Activated naive CD8-positive, alpha-beta T cell (primary cell): ENCODE measurements at regions not wholly inside any gene's neighbourhood (a gene's known extent, or its start where the extent isn't known, plus 50 kb on each side); places are given as distances from the start of the nearest gene placed in this dataset.
"Not testable (repeated sequence)": the region's sequence is repeated elsewhere in the genome, so short reads cannot be mapped to it uniquely, and the experiment has no call there.

ENCODE experiments used
- H3K27ac Mint-ChIP-seq: one replicate; pipeline ENCODE4 v1.8.0; 2021; ENCODE audit warnings: mixed read lengths
- H3K27me3 Mint-ChIP-seq: one replicate; pipeline ENCODE4 v1.8.0; 2021; ENCODE audit warnings: mixed read lengths
- H3K36me3 Mint-ChIP-seq: one replicate; pipeline ENCODE4 v1.8.0; 2021; ENCODE audit warnings: mixed read lengths
- H3K4me1 Mint-ChIP-seq: one replicate; pipeline ENCODE4 v1.8.0; 2021; ENCODE audit warnings: low read depth, mixed read lengths
- H3K4me3 Mint-ChIP-seq: one replicate; pipeline ENCODE4 v1.8.0; 2021; ENCODE audit warnings: mild to moderate bottlenecking, mixed read lengths
- H3K9me3 Mint-ChIP-seq: one replicate; pipeline ENCODE4 v1.8.0; 2021; ENCODE audit warnings: low read depth, mixed read lengths

GRCh38 chr13:83691966-83692365, 190.3 kb downstream of the SLITRK1 start:
- no peaks in the 10 kb centered on the region for H3K27me3 Mint-ChIP-seq
- no peak overlapping the region for H3K4me3 Mint-ChIP-seq
- H3K4me1 Mint-ChIP-seq = no peaks in the 10 kb centered on the region
- no peaks in the 10 kb centered on the region for H3K36me3 Mint-ChIP-seq
- H3K27ac Mint-ChIP-seq = no peak overlapping the region
- H3K9me3 Mint-ChIP-seq = peaks cover 8% of the 10 kb centered on the region

GRCh38 chr13:83681547-83681946, 200.7 kb downstream of the SLITRK1 start:
- no peaks in the 10 kb centered on the region for H3K36me3 Mint-ChIP-seq
- H3K4me1 Mint-ChIP-seq = no peaks in the 10 kb centered on the region

GRCh38 chr13:83677985-83678384, 204.3 kb downstream of the SLITRK1 start:
- Mint-ChIP-seq H3K4me1 (no peaks in the 10 kb centered on the region), H3K36me3 (no peaks in the 10 kb centered on the region), H3K27me3 (no peaks in the 10 kb centered on the region), H3K9me3 (no peaks in the 10 kb centered on the region), H3K4me3 (no peak overlapping the region), H3K27ac (no peak overlapping the region)

More at GRCh38 chr13:83681547-83681946, 200.7 kb downstream of the SLITRK1 start:
- Mint-ChIP-seq H3K27me3 (no peaks in the 10 kb centered on the region), H3K4me3 (no peak overlapping the region), H3K9me3 (no peaks in the 10 kb centered on the region), H3K27ac (no peak overlapping the region)

GRCh38 chr13:83672612-83673011, 209.7 kb downstream of the SLITRK1 start:
- H3K36me3 Mint-ChIP-seq = no peaks in the 10 kb centered on the region
- H3K4me3 Mint-ChIP-seq = no peak overlapping the region
- H3K9me3 Mint-ChIP-seq = peaks cover 12% of the 10 kb centered on the region
- no peaks in the 10 kb centered on the region for H3K4me1 Mint-ChIP-seq
- H3K27me3 Mint-ChIP-seq = no peaks in the 10 kb centered on the region
- no peak overlapping the region for H3K27ac Mint-ChIP-seq

- Mint-ChIP-seq H3K27ac (no peak overlapping the region), H3K9me3 (peaks cover 11% of the 10 kb centered on the region), H3K36me3 (no peaks in the 10 kb centered on the region), H3K4me3 (no peak overlapping the region), H3K27me3 (no peaks in the 10 kb centered on the region), H3K4me1 (no peaks in the 10 kb centered on the region)
These were observed 214.7 kb downstream of the SLITRK1 start for GRCh38 chr13:83667606-83668005.

- no peaks in the 10 kb centered on the region for H3K4me1 Mint-ChIP-seq
- no peaks in the 10 kb centered on the region for H3K36me3 Mint-ChIP-seq
- H3K9me3 Mint-ChIP-seq = peaks cover 6% of the 10 kb centered on the region
- no peak overlapping the region for H3K4me3 Mint-ChIP-seq
- H3K27ac Mint-ChIP-seq = no peak overlapping the region
- no peaks in the 10 kb centered on the region for H3K27me3 Mint-ChIP-seq
These were observed 216.1 kb downstream of the SLITRK1 start for GRCh38 chr13:83666141-83666540.

- Mint-ChIP-seq H3K27me3 (no peaks in the 10 kb centered on the region), H3K27ac (no peak overlapping the region), H3K36me3 (no peaks in the 10 kb centered on the region), H3K4me3 (no peak overlapping the region), H3K9me3 (no peaks in the 10 kb centered on the region), H3K4me1 (no peaks in the 10 kb centered on the region)
These were observed 225.0 kb downstream of the SLITRK1 start for GRCh38 chr13:83657281-83657680.

- not testable (repeated sequence) for H3K4me3 Mint-ChIP-seq, H3K27ac Mint-ChIP-seq, H3K4me1 Mint-ChIP-seq
These were observed 239.7 kb downstream of the SLITRK1 start for GRCh38 chr13:83642617-83643016.

GRCh38 chr13:83634601-83635000, 247.7 kb downstream of the SLITRK1 start:
- Mint-ChIP-seq H3K4me1 (no peaks in the 10 kb centered on the region), H3K36me3 (no peaks in the 10 kb centered on the region), H3K4me3 (no peak overlapping the region), H3K27me3 (no peaks in the 10 kb centered on the region), H3K9me3 (peaks cover 8% of the 10 kb centered on the region), H3K27ac (no peak overlapping the region)

More at GRCh38 chr13:83642617-83643016, 239.7 kb downstream of the SLITRK1 start:
- H3K9me3 Mint-ChIP-seq, H3K36me3 Mint-ChIP-seq, H3K27me3 Mint-ChIP-seq: not testable (repeated sequence)

GRCh38 chr13:83633746-83634145, 248.5 kb downstream of the SLITRK1 start:
- no peaks in the 10 kb centered on the region for H3K36me3 Mint-ChIP-seq
- H3K4me1 Mint-ChIP-seq = no peaks in the 10 kb centered on the region
- no peak overlapping the region for H3K27ac Mint-ChIP-seq
- H3K27me3 Mint-ChIP-seq = no peaks in the 10 kb centered on the region
- no peak overlapping the region for H3K4me3 Mint-ChIP-seq
- H3K9me3 Mint-ChIP-seq = peaks cover 9% of the 10 kb centered on the region

- Mint-ChIP-seq H3K27me3 (no peaks in the 10 kb centered on the region), H3K4me1 (no peaks in the 10 kb centered on the region), H3K4me3 (no peak overlapping the region), H3K27ac (no peak overlapping the region), H3K9me3 (peaks cover 5% of the 10 kb centered on the region), H3K36me3 (no peaks in the 10 kb centered on the region)
These were observed 259.9 kb downstream of the SLITRK1 start for GRCh38 chr13:83622422-83622784.

GRCh38 chr13:83621765-83622421, 260.4 kb downstream of the SLITRK1 start:
- Mint-ChIP-seq H3K4me1 (no peaks in the 10 kb centered on the region), H3K9me3 (peaks cover 5% of the 10 kb centered on the region), H3K27me3 (no peaks in the 10 kb centered on the region), H3K4me3 (no peak overlapping the region), H3K36me3 (no peaks in the 10 kb centered on the region), H3K27ac (no peak overlapping the region)

- H3K9me3 Mint-ChIP-seq = peaks cover 5% of the 10 kb centered on the region
- no peak overlapping the region for H3K4me3 Mint-ChIP-seq
- H3K27me3 Mint-ChIP-seq = no peaks in the 10 kb centered on the region
- H3K27ac Mint-ChIP-seq = no peak overlapping the region
- no peaks in the 10 kb centered on the region for H3K4me1 Mint-ChIP-seq
- no peaks in the 10 kb centered on the region for H3K36me3 Mint-ChIP-seq
These were observed 261.6 kb downstream of the SLITRK1 start for GRCh38 chr13:83620530-83621220.

GRCh38 chr13:83618966-83619365, 263.3 kb downstream of the SLITRK1 start:
- H3K4me1 Mint-ChIP-seq = no peaks in the 10 kb centered on the region
- H3K9me3 Mint-ChIP-seq = peaks cover 5% of the 10 kb centered on the region

GRCh38 chr13:83613524-83613923, 268.8 kb downstream of the SLITRK1 start:
- H3K4me1 Mint-ChIP-seq = no peaks in the 10 kb centered on the region
- H3K4me3 Mint-ChIP-seq = no peak overlapping the region
- peaks cover 5% of the 10 kb centered on the region for H3K9me3 Mint-ChIP-seq
- H3K27ac Mint-ChIP-seq = no peak overlapping the region
- no peaks in the 10 kb centered on the region for H3K36me3 Mint-ChIP-seq
- H3K27me3 Mint-ChIP-seq = no peaks in the 10 kb centered on the region

More at GRCh38 chr13:83618966-83619365, 263.3 kb downstream of the SLITRK1 start:
- no peaks in the 10 kb centered on the region for H3K36me3 Mint-ChIP-seq
- H3K27ac Mint-ChIP-seq = no peak overlapping the region
- no peaks in the 10 kb centered on the region for H3K27me3 Mint-ChIP-seq
- no peak overlapping the region for H3K4me3 Mint-ChIP-seq

- Mint-ChIP-seq H3K4me1 (no peaks in the 10 kb centered on the region), H3K36me3 (no peaks in the 10 kb centered on the region), H3K27ac (no peak overlapping the region), H3K27me3 (peaks cover 2% of the 10 kb centered on the region), H3K9me3 (peaks cover 7% of the 10 kb centered on the region), H3K4me3 (no peak overlapping the region)
These were observed 280.7 kb downstream of the SLITRK1 start for GRCh38 chr13:83601539-83601938.
